HepG2 (cell line): ENCODE measurements at regions not wholly inside any gene's neighbourhood (a gene's known extent, or its start where the extent isn't known, plus 50 kb on each side); places are given as distances from the start of the nearest gene placed in this dataset.
A peak's percentile ranks its signal among the peaks of the same experiment; 100 is the strongest.

ENCODE experiments used
- ATF1 ChIP-seq: IDR thresholded peaks from 2 replicates; pipeline ENCODE4 v1.6.1; 2016; ENCODE audit warnings: mild to moderate bottlenecking, control low read depth
- BRD4 ChIP-seq: sonication (generic); formaldehyde crosslinking; IDR thresholded peaks from 2 replicates; pipeline ENCODE4 v1.4.0; 2020; ENCODE audit warnings: missing genetic modification reagents
- E2F2 ChIP-seq: sonication (generic); formaldehyde crosslinking; IDR thresholded peaks from 2 replicates; pipeline ENCODE4 v1.4.0; 2020; ENCODE audit warnings: missing genetic modification reagents, borderline replicate concordance
- ELF3 ChIP-seq: IDR thresholded peaks from 2 replicates; pipeline ENCODE4 v1.6.1; 2016; ENCODE audit warnings: missing genetic modification reagents, missing compliant biosample characterization
- ERF ChIP-seq: IDR thresholded peaks from 2 replicates; pipeline ENCODE4 v1.6.1; 2018; ENCODE audit warnings: missing biosample characterization, missing genetic modification reagents
- FOXK2 ChIP-seq: fragments of 450-650 bp; IDR thresholded peaks from 2 replicates; pipeline ENCODE4 v1.6.1; 2016
- HDAC2 ChIP-seq: sonication (generic); formaldehyde crosslinking; IDR thresholded peaks from 2 replicates; pipeline ENCODE4 v1.4.0; 2020; ENCODE audit warnings: missing genetic modification reagents
- SP4 ChIP-seq: sonication (generic); formaldehyde crosslinking; IDR thresholded peaks from 2 replicates; pipeline ENCODE4 v1.8.1; 2023; ENCODE audit warnings: mild to moderate bottlenecking, missing genetic modification reagents
- ZC3H13 ChIP-seq: sonication (generic); formaldehyde crosslinking; IDR thresholded peaks from 2 replicates; pipeline ENCODE4 v1.8.1; 2023; ENCODE audit warnings: mild to moderate bottlenecking, missing genetic modification reagents, moderate library complexity
- ZFP36L2 ChIP-seq: sonication (generic); formaldehyde crosslinking; IDR thresholded peaks from 2 replicates; pipeline ENCODE4 v1.4.0; 2020; ENCODE audit warnings: missing genetic modification reagents
- ZKSCAN8 ChIP-seq: IDR thresholded peaks from 2 replicates; pipeline ENCODE4 v1.6.1; 2016; ENCODE audit warnings: borderline replicate concordance, missing genetic modification reagents, missing compliant biosample characterization
- ZNF572 ChIP-seq: sonication (generic); formaldehyde crosslinking; IDR thresholded peaks from 2 replicates; pipeline ENCODE4 v1.5.1; 2020; ENCODE audit warnings: mild to moderate bottlenecking, missing genetic modification reagents
- TF ChIP-seq, protein P1 (sequence below): sonication (generic); formaldehyde crosslinking; IDR thresholded peaks from 2 replicates; pipeline ENCODE4 v1.4.0; 2020; ENCODE audit warnings: mild to moderate bottlenecking, low read depth, missing genetic modification reagents
- TF ChIP-seq, protein P2 (sequence below): sonication (generic); formaldehyde crosslinking; IDR thresholded peaks from 2 replicates; pipeline ENCODE4 v1.4.0; 2020; ENCODE audit warnings: missing genetic modification reagents
- TF ChIP-seq, protein P3 (sequence below): sonication (generic); formaldehyde crosslinking; IDR thresholded peaks from 2 replicates; pipeline ENCODE4 v1.5.1; 2020; ENCODE audit warnings: mild to moderate bottlenecking, missing genetic modification reagents
- TF ChIP-seq, protein P4 (sequence below): sonication (generic); formaldehyde crosslinking; IDR thresholded peaks from 2 replicates; pipeline ENCODE4 v1.5.0; 2020; ENCODE audit warnings: mild to moderate bottlenecking, missing genetic modification reagents, borderline replicate concordance

DNA sequence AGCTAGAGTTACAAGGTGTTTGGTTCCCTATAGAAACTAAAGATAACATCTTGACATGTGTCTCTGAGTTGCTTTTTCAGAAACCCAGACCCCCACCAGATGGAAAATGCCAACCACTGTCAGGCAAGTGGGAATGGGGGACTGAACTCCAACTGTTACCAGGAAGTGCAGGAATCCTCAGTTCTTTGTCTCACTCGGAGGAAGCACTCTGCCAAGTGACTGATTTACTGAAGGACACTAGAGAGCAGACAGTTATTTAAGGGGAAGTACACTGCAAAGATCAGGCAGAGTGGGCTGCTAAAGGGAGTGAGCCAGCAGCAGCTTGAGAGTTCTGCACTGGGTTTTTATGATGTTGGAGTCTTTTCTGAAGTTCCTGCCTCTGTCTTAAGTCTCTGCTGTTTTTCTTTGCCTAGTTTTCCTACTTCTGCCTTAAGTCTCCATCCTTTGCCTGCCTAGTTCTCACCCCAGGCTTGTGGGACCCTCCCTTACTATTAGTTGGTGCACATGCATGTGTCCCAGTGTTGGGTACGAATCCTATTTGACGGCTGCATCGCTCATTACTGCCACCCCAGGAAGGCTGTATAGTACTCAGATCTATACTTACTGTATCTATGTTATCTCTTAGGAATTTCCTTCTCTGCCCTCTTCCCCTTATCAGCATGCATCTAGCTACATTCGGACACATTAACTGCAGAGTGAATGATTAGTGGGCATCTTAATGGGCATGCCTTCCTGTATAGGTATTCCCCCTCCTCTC is 97.1 kb downstream of the TEX51 start (continued):
- no peak for TF ChIP-seq E2F2 (CRISPR knock-in tag)
- TF ChIP-seq, protein P1, sequence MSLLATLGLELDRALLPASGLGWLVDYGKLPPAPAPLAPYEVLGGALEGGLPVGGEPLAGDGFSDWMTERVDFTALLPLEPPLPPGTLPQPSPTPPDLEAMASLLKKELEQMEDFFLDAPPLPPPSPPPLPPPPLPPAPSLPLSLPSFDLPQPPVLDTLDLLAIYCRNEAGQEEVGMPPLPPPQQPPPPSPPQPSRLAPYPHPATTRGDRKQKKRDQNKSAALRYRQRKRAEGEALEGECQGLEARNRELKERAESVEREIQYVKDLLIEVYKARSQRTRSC (CRISPR knock-in tag): 0 out of 2 replicates have a peak, but pooled peaks have one; percentile 24
- TF ChIP-seq ERF (CRISPR knock-in tag): 0 out of 2 replicates have a peak, but pooled peaks have one; percentile 27
- 0 out of 2 replicates have a peak, but pooled peaks have one; percentile 25 for TF ChIP-seq HDAC2 (CRISPR knock-in tag)
- TF ChIP-seq ZFP36L2: no peak
- no peak for TF ChIP-seq ZKSCAN8
- TF ChIP-seq, protein P2, sequence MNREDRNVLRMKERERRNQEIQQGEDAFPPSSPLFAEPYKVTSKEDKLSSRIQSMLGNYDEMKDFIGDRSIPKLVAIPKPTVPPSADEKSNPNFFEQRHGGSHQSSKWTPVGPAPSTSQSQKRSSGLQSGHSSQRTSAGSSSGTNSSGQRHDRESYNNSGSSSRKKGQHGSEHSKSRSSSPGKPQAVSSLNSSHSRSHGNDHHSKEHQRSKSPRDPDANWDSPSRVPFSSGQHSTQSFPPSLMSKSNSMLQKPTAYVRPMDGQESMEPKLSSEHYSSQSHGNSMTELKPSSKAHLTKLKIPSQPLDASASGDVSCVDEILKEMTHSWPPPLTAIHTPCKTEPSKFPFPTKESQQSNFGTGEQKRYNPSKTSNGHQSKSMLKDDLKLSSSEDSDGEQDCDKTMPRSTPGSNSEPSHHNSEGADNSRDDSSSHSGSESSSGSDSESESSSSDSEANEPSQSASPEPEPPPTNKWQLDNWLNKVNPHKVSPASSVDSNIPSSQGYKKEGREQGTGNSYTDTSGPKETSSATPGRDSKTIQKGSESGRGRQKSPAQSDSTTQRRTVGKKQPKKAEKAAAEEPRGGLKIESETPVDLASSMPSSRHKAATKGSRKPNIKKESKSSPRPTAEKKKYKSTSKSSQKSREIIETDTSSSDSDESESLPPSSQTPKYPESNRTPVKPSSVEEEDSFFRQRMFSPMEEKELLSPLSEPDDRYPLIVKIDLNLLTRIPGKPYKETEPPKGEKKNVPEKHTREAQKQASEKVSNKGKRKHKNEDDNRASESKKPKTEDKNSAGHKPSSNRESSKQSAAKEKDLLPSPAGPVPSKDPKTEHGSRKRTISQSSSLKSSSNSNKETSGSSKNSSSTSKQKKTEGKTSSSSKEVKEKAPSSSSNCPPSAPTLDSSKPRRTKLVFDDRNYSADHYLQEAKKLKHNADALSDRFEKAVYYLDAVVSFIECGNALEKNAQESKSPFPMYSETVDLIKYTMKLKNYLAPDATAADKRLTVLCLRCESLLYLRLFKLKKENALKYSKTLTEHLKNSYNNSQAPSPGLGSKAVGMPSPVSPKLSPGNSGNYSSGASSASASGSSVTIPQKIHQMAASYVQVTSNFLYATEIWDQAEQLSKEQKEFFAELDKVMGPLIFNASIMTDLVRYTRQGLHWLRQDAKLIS (CRISPR knock-in tag): no peak
- TF ChIP-seq FOXK2: no peak
- 0 out of 2 replicates have a peak, but pooled peaks have one; percentile 20 for TF ChIP-seq BRD4 (CRISPR knock-in tag)
- TF ChIP-seq, protein P3, sequence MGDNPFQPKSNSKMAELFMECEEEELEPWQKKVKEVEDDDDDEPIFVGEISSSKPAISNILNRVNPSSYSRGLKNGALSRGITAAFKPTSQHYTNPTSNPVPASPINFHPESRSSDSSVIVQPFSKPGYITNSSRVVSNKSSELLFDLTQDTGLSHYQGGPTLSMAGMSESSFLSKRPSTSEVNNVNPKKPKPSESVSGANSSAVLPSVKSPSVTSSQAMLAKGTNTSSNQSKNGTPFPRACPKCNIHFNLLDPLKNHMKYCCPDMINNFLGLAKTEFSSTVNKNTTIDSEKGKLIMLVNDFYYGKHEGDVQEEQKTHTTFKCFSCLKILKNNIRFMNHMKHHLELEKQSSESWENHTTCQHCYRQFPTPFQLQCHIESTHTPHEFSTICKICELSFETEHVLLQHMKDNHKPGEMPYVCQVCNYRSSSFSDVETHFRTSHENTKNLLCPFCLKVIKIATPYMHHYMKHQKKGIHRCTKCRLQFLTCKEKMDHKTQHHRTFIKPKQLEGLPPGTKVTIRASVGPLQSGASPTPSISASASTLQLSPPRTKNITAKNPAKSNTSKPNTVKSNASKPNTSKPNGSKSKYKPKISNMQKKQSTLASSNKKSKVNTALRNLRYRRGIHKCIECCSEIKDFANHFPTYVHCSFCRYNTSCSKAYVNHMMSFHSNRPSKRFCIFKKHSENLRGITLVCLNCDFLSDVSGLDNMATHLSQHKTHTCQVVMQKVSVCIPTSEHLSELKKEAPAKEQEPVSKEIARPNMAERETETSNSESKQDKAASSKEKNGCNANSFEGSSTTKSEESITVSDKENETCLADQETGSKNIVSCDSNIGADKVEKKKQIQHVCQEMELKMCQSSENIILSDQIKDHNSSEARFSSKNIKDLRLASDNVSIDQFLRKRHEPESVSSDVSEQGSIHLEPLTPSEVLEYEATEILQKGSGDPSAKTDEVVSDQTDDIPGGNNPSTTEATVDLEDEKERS: no peak
- TF ChIP-seq ZC3H13: no peak
- TF ChIP-seq ELF3 (CRISPR knock-in tag): peak; percentile 59
- 0 out of 2 replicates have a peak, but pooled peaks have one; percentile 4 for TF ChIP-seq ATF1 (CRISPR knock-in tag)
- TF ChIP-seq, protein P4, sequence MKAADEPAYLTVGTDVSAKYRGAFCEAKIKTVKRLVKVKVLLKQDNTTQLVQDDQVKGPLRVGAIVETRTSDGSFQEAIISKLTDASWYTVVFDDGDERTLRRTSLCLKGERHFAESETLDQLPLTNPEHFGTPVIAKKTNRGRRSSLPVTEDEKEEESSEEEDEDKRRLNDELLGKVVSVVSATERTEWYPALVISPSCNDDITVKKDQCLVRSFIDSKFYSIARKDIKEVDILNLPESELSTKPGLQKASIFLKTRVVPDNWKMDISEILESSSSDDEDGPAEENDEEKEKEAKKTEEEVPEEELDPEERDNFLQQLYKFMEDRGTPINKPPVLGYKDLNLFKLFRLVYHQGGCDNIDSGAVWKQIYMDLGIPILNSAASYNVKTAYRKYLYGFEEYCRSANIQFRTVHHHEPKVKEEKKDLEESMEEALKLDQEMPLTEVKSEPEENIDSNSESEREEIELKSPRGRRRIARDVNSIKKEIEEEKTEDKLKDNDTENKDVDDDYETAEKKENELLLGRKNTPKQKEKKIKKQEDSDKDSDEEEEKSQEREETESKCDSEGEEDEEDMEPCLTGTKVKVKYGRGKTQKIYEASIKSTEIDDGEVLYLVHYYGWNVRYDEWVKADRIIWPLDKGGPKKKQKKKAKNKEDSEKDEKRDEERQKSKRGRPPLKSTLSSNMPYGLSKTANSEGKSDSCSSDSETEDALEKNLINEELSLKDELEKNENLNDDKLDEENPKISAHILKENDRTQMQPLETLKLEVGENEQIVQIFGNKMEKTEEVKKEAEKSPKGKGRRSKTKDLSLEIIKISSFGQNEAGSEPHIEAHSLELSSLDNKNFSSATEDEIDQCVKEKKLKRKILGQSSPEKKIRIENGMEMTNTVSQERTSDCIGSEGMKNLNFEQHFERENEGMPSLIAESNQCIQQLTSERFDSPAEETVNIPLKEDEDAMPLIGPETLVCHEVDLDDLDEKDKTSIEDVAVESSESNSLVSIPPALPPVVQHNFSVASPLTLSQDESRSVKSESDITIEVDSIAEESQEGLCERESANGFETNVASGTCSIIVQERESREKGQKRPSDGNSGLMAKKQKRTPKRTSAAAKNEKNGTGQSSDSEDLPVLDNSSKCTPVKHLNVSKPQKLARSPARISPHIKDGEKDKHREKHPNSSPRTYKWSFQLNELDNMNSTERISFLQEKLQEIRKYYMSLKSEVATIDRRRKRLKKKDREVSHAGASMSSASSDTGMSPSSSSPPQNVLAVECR: no peak
- peak; percentile 50; the same call in 1 of the 2 replicates for TF ChIP-seq SP4 (CRISPR knock-in tag)
- no peak for TF ChIP-seq ZNF572 (CRISPR knock-in tag)
